SK-N-MC (cell line): ENCODE measurements at regions not wholly inside any gene's neighbourhood (a gene's known extent, or its start where the extent isn't known, plus 50 kb on each side); places are given as distances from the start of the nearest gene placed in this dataset.

Experiments used
- EZH2 ChIP-seq: fragments of 200-600 bp; sonication (generic); IDR thresholded peaks from one replicate; pipeline ENCODE4 v1.6.1; 2017; ENCODE audit warnings: antibody characterized with exemption
- FOXP2 ChIP-seq: optimal IDR thresholded peaks from 2 replicates; pipeline ENCODE3; 2011; ENCODE audit warnings: mild to moderate bottlenecking, moderate library complexity; ENCODE audit not compliant: insufficient read depth; ENCODE audit errors: extremely low read length, control extremely low read depth
- POLR2AphosphoS5 ChIP-seq: IDR thresholded peaks from 2 replicates; pipeline ENCODE4 v1.6.1; 2012; ENCODE audit warnings: mild to moderate bottlenecking, low read depth, low read length, borderline replicate concordance

DNA sequence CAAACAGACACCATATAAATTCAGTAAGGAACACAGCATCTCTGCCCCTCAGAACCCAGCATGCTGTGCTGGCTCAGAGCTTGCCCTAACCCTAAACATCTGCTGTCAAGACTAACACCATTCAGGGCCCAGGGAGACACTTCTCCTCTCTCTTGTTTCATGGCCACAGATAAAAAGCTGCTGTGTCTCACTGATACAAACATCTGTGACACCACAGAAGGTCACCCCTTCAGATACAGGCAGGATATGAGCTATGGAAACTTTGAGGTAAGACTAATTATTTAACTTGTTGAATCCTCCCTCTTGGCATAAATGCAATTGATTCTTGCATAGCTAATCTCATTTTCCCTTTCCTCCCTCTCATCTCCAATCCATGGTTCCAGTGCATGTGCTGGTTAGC, 61.6 kb upstream of the GPR12 start:
- TF ChIP-seq EZH2 (no peak), POLR2AphosphoS5 (no peak), FOXP2 (no peak)
